Activated CD4-positive, alpha-beta T cell treated with anti-CD3 and anti-CD28 coated beads for 36 hours (primary cell): ENCODE measurements at regions not wholly inside any gene's neighbourhood (a gene's known extent, or its start where the extent isn't known, plus 50 kb on each side); places are given as distances from the start of the nearest gene placed in this dataset.

Experiments used
- ATAC-seq: fragments of 200-7000 bp; cut with Tn5 transposase; one replicate; pipeline ENCODE4 v1.10.0; 2021; ENCODE audit warnings: mild to moderate bottlenecking, moderate library complexity
- CTCF ChIA-PET: fragments of 350-600 bp; sonication (Branson Sonifier 250); formaldehyde crosslinking; loops from one replicate; lab custom pipeline; 2021; ENCODE audit warnings: antibody characterized with exemption; lab: Charles Lee
- POLR2A ChIA-PET: fragments of 350-600 bp; sonication (Branson Sonifier 250); formaldehyde crosslinking; loops from one replicate; lab custom pipeline; 2021; ENCODE audit warnings: antibody characterized with exemption, inconsistent platforms; lab: Charles Lee
- DNase-seq: peaks from one replicate; pipeline ENCODE4 v3.0.0-alpha.2; 2020
- H3K27ac Mint-ChIP-seq: one replicate; pipeline ENCODE4 v1.8.0; 2021; ENCODE audit warnings: mixed read lengths
- H3K27me3 Mint-ChIP-seq: one replicate; pipeline ENCODE4 v1.8.0; 2021; ENCODE audit warnings: mixed read lengths
- H3K36me3 Mint-ChIP-seq: one replicate; pipeline ENCODE4 v1.8.0; 2021; ENCODE audit warnings: low read depth, mixed read lengths
- H3K4me1 Mint-ChIP-seq: one replicate; pipeline ENCODE4 v1.8.0; 2021; ENCODE audit warnings: mixed read lengths
- H3K4me3 Mint-ChIP-seq: one replicate; pipeline ENCODE4 v1.8.0; 2021; ENCODE audit warnings: mild to moderate bottlenecking, moderate library complexity, mixed read lengths
- H3K9me3 Mint-ChIP-seq: one replicate; pipeline ENCODE4 v1.8.0; 2021; ENCODE audit warnings: low read depth, mixed read lengths
- intact Hi-C, 2 experiments: fragments of 100-400 bp; cut with DNase I in 1 of 2; cut with micrococcal nuclease in 1 of 2; formaldehyde crosslinking; loops; one replicate each; pipeline versions ENCODE4 v1.14.2 to v1.15.1; 2022 to 2024; cut with DNase I, micrococcal nuclease

DNA sequence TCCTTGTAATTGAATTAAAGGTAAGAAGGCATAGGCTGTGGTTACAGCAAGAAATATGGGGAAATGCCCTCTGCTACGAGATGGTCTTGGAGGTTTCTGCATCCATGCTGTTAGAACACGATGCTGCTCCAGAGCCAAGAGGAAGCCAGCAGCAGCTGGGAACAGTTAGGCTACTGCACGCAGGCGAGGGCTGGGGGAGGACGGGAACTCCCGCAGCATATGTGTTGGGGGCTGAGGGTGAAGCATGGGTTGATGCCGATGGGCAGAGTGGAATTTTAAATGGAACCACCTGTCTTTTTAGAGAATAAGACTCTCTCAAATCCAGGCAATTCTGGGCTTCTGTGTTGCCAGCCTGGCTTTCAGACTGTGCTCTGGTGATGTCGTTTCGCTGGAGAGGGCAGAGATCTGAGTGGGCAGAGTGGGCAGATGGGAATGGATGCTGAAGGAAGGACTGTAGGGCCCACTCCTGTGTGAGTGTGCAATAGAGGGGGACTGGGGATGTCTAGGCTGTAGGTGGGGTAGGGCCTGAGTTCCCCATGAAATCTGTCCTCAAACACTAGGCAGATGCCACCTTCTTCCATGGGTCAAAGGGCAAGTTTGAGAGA, 417.0 kb upstream of the TPM1 start:
- Mint-ChIP-seq H3K4me1 (peaks cover 2% of the 10 kb centered on the region), H3K36me3 (no peaks in the 10 kb centered on the region), H3K4me3 (no peak overlapping the region), H3K27ac (no peak overlapping the region), H3K9me3 (no peaks in the 10 kb centered on the region), H3K27me3 (peaks cover 6% of the 10 kb centered on the region)
- ChIA-PET CTCF (interaction anchor here (0.6 kb wide), 1 partner anchor 280 kb away, joined by 3 read pairs; no protein-coding TSS in a partner anchor), POLR2A (no interaction called here)
- ATAC-seq (no peak), DNase-seq (no peak)
- intact Hi-C loops, result no loop called here

DNA sequence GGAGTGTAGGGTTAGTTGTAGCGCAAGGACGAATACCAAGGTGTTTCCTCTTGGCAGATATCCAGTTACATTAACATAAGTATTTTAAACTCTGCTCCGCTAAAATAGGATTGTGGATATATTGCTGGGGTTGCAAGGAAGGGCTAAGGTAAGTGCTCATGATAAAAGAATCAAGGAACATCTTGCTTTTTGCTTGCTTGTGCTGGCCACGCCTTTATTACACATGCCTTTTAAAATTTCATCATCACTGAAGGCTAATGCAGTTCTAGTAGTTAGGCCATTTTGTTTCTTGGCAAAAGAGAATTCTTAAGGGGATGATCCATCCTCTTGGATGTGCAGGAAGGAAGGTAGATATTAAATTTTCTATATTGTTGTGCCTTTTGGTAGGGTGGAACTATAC, 415.6 kb upstream of the TPM1 start:
- ChIA-PET CTCF (no interaction called here), POLR2A (no interaction called here)
- H3K9me3 Mint-ChIP-seq, result no peaks in the 10 kb centered on the region

DNA sequence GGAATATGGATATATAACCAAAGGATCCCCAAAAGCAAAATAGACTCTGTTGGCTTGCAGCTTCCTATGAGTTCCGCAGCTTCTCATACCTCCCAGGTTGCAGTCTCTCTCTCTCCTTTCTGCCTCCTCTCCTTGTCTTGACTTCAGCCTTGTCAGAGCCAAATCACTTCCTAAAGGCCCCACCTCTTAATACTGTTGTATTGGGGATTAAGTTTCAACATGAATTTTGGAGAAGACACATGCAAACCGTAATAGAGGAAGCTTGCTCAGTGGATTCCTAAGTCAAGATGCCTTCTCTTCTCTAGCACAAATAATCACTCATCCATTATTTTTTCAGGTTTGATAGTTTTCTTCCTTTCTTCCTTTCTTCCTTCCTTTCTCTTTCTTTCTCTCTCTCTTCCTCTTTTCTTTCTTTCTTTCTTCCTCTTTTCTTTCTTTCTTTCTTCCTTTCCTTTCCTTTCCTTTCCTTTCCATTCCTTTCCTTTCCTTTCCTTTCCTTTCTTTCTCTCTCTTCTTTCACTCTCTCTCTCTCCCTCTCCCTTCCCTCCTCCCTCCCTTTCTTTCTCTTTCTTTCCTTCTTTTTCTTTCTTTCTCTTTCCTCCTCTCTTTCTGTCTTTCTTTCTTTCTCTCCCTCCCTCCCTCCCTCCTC, 411.3 kb upstream of the TPM1 start:
- Mint-ChIP-seq H3K27ac (no peak overlapping the region), H3K9me3 (no peaks in the 10 kb centered on the region), H3K4me3 (no peak overlapping the region), H3K4me1 (no peaks in the 10 kb centered on the region), H3K27me3 (peaks cover 12% of the 10 kb centered on the region), H3K36me3 (no peaks in the 10 kb centered on the region)
- POLR2A ChIA-PET, result no interaction called here
- DNase-seq, result no peak
- ATAC-seq, result no peak
- intact Hi-C loops, result no loop called here
- CTCF ChIA-PET, result interaction anchor here (0.7 kb wide), 1 partner anchor 416 kb away, joined by 3 read pairs; no protein-coding TSS in a partner anchor

More for the DNA sequence above, 415.6 kb upstream of the TPM1 start:
- Mint-ChIP-seq H3K4me3 (no peak overlapping the region), H3K27me3 (peaks cover 9% of the 10 kb centered on the region), H3K27ac (no peak overlapping the region), H3K36me3 (no peaks in the 10 kb centered on the region), H3K4me1 (peaks cover 2% of the 10 kb centered on the region)
- DNase-seq (no peak), ATAC-seq (no peak)
- intact Hi-C loops, result no loop called here

DNA sequence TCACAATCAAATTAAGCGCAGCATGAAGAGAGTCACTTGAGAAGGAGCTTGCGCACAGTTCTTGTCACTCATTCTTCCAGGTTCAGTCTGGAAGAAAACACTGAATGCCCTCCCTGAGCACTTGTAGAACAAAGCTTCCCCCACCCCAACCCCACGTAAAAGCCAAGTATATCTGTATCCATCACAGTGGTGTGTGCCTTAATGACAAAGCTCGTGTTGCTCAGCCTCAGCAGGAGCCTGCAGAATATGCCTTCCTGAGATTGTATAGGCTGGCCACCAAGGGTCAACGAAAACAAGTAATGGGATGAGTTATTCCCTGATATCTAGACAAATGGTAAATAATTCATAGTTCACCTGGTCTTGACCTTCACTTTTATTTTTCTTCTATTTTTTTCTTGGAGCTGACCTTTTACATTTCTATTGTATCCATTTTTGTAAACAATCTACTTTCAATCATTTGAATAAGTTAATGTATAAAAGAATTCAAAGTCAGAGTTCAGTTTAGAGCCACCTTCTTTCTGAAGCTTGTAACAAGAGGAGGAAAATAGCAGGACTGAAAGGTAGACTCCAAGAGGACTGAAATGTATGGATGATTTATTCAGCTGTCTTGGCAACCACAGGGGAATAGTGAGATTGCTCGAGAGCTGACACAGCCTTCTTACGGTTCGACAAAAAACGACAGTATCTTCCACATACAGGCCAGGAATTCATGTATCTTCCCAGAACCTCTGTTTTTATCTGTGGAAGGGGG, 405.5 kb upstream of the TPM1 start:
- intact Hi-C loops, result no loop called here
- H3K27me3 Mint-ChIP-seq, result peaks cover 11% of the 10 kb centered on the region
- H3K4me1 Mint-ChIP-seq, result no peaks in the 10 kb centered on the region
- no peaks in the 10 kb centered on the region for H3K36me3 Mint-ChIP-seq
- DNase-seq (no peak), ATAC-seq (no peak)
- H3K27ac Mint-ChIP-seq, result no peak overlapping the region
- H3K4me3 Mint-ChIP-seq, result no peak overlapping the region
- ChIA-PET CTCF (interaction anchor here (0.5 to 0.6 kb wide), 2 partner anchors 163 to 1310 kb away, joined by 3 read pairs; no protein-coding TSS in a partner anchor), POLR2A (no interaction called here)
- H3K9me3 Mint-ChIP-seq, result no peaks in the 10 kb centered on the region

DNA sequence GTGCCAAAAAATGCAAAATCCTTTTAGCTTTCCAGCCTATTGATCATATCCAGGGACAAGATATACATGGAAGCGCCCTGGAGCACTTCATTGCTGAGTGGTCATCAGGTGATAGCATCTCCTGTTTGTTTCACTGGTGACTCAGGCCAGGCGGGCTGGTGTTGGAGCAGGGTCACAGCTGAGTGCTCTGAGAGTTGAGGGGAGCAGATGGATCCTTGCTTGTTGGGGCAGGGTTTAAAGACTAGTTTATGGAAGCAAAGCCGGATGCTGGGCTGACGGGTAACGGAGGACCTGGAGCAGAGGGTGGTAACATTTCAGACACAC, 405.0 kb upstream of the TPM1 start:
- Mint-ChIP-seq H3K27ac (no peak overlapping the region), H3K27me3 (peaks cover 11% of the 10 kb centered on the region), H3K4me1 (no peaks in the 10 kb centered on the region), H3K36me3 (no peaks in the 10 kb centered on the region), H3K4me3 (no peak overlapping the region), H3K9me3 (no peaks in the 10 kb centered on the region)
- ChIA-PET POLR2A (no interaction called here), CTCF (interaction anchor here (0.6 to 0.7 kb wide), 2 partner anchors 12 to 163 kb away, joined by 3 read pairs; no protein-coding TSS in a partner anchor)
- DNase-seq (no peak), ATAC-seq (no peak)
- intact Hi-C loops, result no loop called here

DNA sequence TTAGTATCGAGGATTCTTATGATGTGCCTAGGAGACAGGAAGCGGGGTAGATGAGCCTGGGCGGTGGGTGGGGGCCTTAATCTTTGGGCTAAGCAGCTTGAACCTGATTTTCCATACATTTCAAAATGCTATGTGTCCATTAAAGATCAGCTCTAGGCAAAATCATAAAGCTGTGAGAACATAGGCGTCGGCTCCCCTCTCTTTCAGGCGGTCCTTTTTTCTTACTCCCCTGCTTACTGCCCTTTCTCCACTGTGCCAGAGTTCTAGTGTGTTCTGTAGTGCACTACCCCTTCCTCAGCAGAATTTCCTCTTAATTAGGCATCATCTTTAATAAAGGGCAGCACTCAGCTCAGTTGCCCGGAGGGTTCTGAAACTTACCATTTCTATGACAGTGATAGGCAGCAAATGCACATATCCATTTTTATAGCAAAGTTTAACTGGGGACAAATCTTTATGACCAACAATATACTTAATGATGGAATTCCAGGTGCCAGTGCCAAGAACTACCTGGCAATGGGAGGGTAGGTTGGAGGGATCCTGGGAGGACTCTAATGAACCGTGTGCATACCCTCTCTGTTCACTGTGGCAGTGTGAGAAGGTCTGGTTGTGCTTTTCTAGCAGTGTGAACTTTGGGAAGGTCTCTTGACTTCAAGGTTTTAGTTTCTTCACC, 404.5 kb upstream of the TPM1 start:
- no peak for ATAC-seq
- Mint-ChIP-seq H3K4me1 (no peaks in the 10 kb centered on the region), H3K4me3 (no peak overlapping the region), H3K9me3 (no peaks in the 10 kb centered on the region), H3K27ac (no peak overlapping the region), H3K36me3 (no peaks in the 10 kb centered on the region), H3K27me3 (peaks cover 11% of the 10 kb centered on the region)
- DNase-seq, result no peak
- intact Hi-C loops, result no loop called here
- ChIA-PET CTCF (interaction anchor here (0.7 kb wide), 1 partner anchor 12 kb away, joined by 3 read pairs; no protein-coding TSS in a partner anchor), POLR2A (no interaction called here)

DNA sequence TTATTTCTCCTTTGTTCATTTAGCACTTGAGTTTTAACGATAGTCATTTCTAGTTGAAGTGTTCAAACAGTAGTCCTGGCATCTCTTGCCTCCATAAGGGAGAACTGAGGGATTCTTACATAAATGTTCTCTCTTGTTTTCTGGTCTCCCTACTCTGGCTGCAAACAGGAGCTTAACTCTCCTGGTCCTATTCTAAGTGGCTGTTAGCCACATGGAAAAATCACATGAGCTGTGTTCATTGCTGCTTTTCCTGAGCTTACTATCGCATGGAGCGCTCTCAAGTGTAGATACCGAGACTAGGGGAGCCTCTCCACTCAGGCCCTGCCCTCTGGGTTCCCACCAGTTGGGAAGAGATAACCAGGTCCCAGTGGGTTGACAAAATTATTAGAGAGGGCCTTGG, 403.1 kb upstream of the TPM1 start:
- no peaks in the 10 kb centered on the region for H3K4me1 Mint-ChIP-seq
- intact Hi-C loops, result no loop called here
- H3K9me3 Mint-ChIP-seq, result no peaks in the 10 kb centered on the region
- peaks cover 11% of the 10 kb centered on the region for H3K27me3 Mint-ChIP-seq
- no peaks in the 10 kb centered on the region for H3K36me3 Mint-ChIP-seq
- no peak overlapping the region for H3K27ac Mint-ChIP-seq
- POLR2A ChIA-PET, result no interaction called here
- CTCF ChIA-PET, result no interaction called here
- ATAC-seq, result no peak
- H3K4me3 Mint-ChIP-seq, result no peak overlapping the region
- no peak for DNase-seq

DNA sequence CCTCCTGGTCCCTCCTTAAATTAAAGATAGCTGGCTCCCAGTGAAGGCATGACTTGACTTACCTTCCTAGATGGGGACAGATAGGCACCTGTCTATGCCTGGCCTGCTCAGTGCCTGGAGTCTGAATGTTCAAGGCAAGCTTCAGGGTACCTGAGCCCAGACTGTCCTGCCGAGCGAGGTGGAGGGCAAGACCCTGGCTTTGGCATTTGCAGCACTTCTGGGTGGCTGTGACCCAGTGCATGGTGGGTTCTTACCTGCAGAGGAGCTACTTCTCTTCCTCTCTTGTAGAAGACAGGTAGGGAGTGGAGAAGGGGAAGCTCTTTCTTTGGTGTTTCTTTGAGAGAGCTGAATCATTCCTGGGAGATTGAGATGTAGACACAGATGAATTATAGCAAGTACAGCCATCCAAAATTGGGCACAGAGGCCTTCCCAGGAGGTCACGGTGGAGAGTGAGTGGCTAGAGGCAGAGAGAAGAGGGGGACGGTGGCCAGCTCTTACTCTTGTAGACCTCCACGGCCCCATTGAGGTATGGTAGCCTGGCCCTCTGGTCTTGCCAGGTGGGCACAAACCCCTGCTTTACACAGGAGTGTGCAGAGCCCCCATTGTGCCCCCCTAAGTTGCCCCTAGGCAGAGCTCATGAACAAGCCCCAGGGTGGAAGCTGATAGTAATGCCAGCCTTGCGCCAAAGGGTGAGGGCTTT, 402.5 kb upstream of the TPM1 start:
- intact Hi-C loops, result no loop called here
- H3K36me3 Mint-ChIP-seq, result no peaks in the 10 kb centered on the region
- DNase-seq, result no peak
- CTCF ChIA-PET, result interaction anchor here (1.0 kb wide), 1 partner anchor 16 kb away, joined by 3 read pairs; no protein-coding TSS in a partner anchor
- ATAC-seq, result no peak
- POLR2A ChIA-PET, result interaction anchor here (0.6 kb wide), 1 partner anchor 613 kb away, joined by 3 read pairs; no protein-coding TSS in a partner anchor
- H3K27ac Mint-ChIP-seq, result no peak overlapping the region
- no peaks in the 10 kb centered on the region for H3K9me3 Mint-ChIP-seq
- H3K4me3 Mint-ChIP-seq, result no peak overlapping the region
- peaks cover 11% of the 10 kb centered on the region for H3K27me3 Mint-ChIP-seq
- H3K4me1 Mint-ChIP-seq, result no peaks in the 10 kb centered on the region

DNA sequence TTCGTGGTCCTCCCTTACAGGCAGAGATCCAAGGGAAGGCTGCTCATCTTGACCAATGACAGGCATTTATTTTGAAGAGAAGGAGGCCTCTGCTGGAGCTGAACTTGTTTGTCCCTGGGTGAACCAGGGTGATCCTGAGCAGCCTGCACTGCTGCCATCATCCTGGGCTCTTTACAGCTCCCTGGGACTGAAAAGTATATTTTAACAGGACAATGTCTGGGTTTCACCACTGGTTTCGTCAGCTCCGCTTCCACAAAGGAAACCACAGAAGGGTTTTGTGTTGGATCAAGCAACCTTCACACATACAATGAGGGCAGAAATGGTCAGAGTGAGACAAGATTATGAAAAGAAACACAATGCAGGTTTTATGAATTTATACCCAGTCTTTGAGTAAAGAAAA, 400.7 kb upstream of the TPM1 start:
- ChIA-PET POLR2A (no interaction called here), CTCF (no interaction called here)
- no peaks in the 10 kb centered on the region for H3K4me1 Mint-ChIP-seq
- no peaks in the 10 kb centered on the region for H3K9me3 Mint-ChIP-seq
- H3K27me3 Mint-ChIP-seq, result peaks cover 7% of the 10 kb centered on the region
- no peak overlapping the region for H3K27ac Mint-ChIP-seq
- no peak for DNase-seq
- no peak for ATAC-seq
- intact Hi-C loops, result no loop called here
- H3K36me3 Mint-ChIP-seq, result no peaks in the 10 kb centered on the region
- H3K4me3 Mint-ChIP-seq, result no peak overlapping the region

DNA sequence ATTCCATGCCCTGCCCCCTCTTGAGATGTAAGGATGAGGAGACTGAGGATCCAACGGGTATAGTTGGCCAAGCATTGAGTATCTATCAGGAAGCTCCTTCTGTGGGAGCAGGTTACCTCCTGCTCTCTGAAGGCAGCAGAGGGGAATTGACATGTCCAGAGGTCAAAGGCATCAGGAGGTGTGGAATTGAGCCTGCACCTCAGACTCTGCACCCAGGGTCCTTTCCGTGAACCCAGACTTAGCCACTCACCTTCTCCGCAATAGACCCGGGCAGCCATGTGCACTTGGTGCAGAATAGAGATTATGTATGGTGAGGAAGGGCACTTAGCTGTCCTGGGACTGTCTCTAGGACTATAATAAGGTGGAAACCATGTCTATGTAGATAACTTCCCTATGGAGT, 399.0 kb upstream of the TPM1 start:
- ChIA-PET POLR2A (no interaction called here), CTCF (no interaction called here)
- no peak for DNase-seq
- Mint-ChIP-seq H3K9me3 (no peaks in the 10 kb centered on the region), H3K27ac (no peak overlapping the region), H3K4me3 (no peak overlapping the region), H3K4me1 (no peaks in the 10 kb centered on the region), H3K36me3 (no peaks in the 10 kb centered on the region), H3K27me3 (peaks cover 4% of the 10 kb centered on the region)
- intact Hi-C loops, result no loop called here
- no peak for ATAC-seq
